ENCODE measurements at regions not wholly inside any gene's neighbourhood (a gene's known extent, or its start where the extent isn't known, plus 50 kb on each side); places are given as distances from the start of the nearest gene placed in this dataset.

- Histone ChIP-seq H3K27ac (ENCODE audit: low read depth in 1 of 2, low read length in 2 of 2) (no peak overlapping the region), H3K4me1 (ENCODE audit: insufficient read depth, low read length) (no peaks in the 10 kb centered on the region), H3K27me3 (ENCODE audit: control insufficient read depth in 1 of 2, insufficient read depth in 2 of 2, low read length in 2 of 2) (no peaks in the 10 kb centered on the region), H3K4me3 (ENCODE audit: low read length) (no peak overlapping the region), H3K36me3 (ENCODE audit: insufficient read depth, low read length) (no peaks in the 10 kb centered on the region), H3K9me3 (ENCODE audit: control insufficient read depth in 1 of 2, insufficient read depth in 1 of 2, low read length in 2 of 2) (peaks cover 0 to 3% of the 10 kb centered on the region in 2 experiments)
- intact Hi-C loops (cut with DNase I, micrococcal nuclease) = no loop called here
- no peak for ATAC-seq (ENCODE audit: poor library complexity)
- DNase-seq = no peak
- ChIA-PET POLR2A (no interaction called here), CTCF (no interaction called here)
- Mint-ChIP-seq H3K4me1 (ENCODE audit: low read depth) (no peaks in the 10 kb centered on the region), H3K27ac (no peak overlapping the region), H3K27me3 (no peaks in the 10 kb centered on the region), H3K36me3 (ENCODE audit: low read depth) (no peaks in the 10 kb centered on the region), H3K4me3 (no peak overlapping the region), H3K9me3 (peaks cover 28% of the 10 kb centered on the region)
- no peak for TF ChIP-seq CTCF (IDR thresholded peaks at IDR 0.05)
Measured at GRCh38 chr16:64292953-64293352, 828.9 kb downstream of the CDH11 start.

- no peak overlapping the region for H3K27ac ChIP-seq (ENCODE audit: low read depth in 1 of 2, low read length in 2 of 2)
- Mint-ChIP-seq H3K4me3 (no peak overlapping the region), H3K4me1 (ENCODE audit: low read depth) (no peaks in the 10 kb centered on the region), H3K27ac (no peak overlapping the region), H3K36me3 (ENCODE audit: low read depth) (no peaks in the 10 kb centered on the region), H3K9me3 (peaks cover 27% of the 10 kb centered on the region), H3K27me3 (no peaks in the 10 kb centered on the region)
- no peak for DNase-seq
- H3K4me1 ChIP-seq (ENCODE audit: insufficient read depth, low read length) = no peaks in the 10 kb centered on the region
- H3K36me3 ChIP-seq (ENCODE audit: insufficient read depth, low read length) = no peaks in the 10 kb centered on the region
- ChIA-PET POLR2A (no interaction called here), CTCF (no interaction called here)
- H3K4me3 ChIP-seq (ENCODE audit: low read length) = no peak overlapping the region
- no peak for ATAC-seq (ENCODE audit: poor library complexity)
- intact Hi-C loops (cut with DNase I, micrococcal nuclease) = no loop called here
- TF ChIP-seq CTCF (IDR thresholded peaks at IDR 0.05) = no peak
- peaks cover 0 to 5% of the 10 kb centered on the region in 2 experiments for H3K9me3 ChIP-seq (ENCODE audit: control insufficient read depth in 1 of 2, insufficient read depth in 1 of 2, low read length in 2 of 2)
- no peaks in the 10 kb centered on the region for H3K27me3 ChIP-seq (ENCODE audit: control insufficient read depth in 1 of 2, insufficient read depth in 2 of 2, low read length in 2 of 2)
Measured at GRCh38 chr16:64292161-64292560, 829.7 kb downstream of the CDH11 start.

- H3K27me3 ChIP-seq (ENCODE audit: control insufficient read depth in 1 of 2, insufficient read depth in 2 of 2, low read length in 2 of 2) = no peaks in the 10 kb centered on the region
- H3K4me3 Mint-ChIP-seq = no peak overlapping the region
- H3K9me3 ChIP-seq (ENCODE audit: control insufficient read depth in 1 of 2, insufficient read depth in 1 of 2, low read length in 2 of 2) = peaks cover 6 to 19% of the 10 kb centered on the region in 2 experiments
- H3K4me3 ChIP-seq (ENCODE audit: low read length) = no peak overlapping the region
- no peak overlapping the region for H3K27ac ChIP-seq (ENCODE audit: low read depth in 1 of 2, low read length in 2 of 2)
- peaks cover 25% of the 10 kb centered on the region for H3K9me3 Mint-ChIP-seq
- H3K4me1 ChIP-seq (ENCODE audit: insufficient read depth, low read length) = no peaks in the 10 kb centered on the region
- H3K4me1 Mint-ChIP-seq (ENCODE audit: low read depth) = no peaks in the 10 kb centered on the region
- no peak for DNase-seq
- H3K36me3 Mint-ChIP-seq (ENCODE audit: low read depth) = no peaks in the 10 kb centered on the region
- CTCF ChIA-PET = interaction anchor here (0.7 kb wide), 1 partner anchor 21 kb away, joined by 3 read pairs; no protein-coding TSS in a partner anchor
- intact Hi-C loops (cut with DNase I, micrococcal nuclease) = no loop called here
- POLR2A ChIA-PET = no interaction called here
- H3K27me3 Mint-ChIP-seq = no peaks in the 10 kb centered on the region
- no peak for TF ChIP-seq CTCF (IDR thresholded peaks at IDR 0.05)
- H3K27ac Mint-ChIP-seq = no peak overlapping the region
- no peak for ATAC-seq (ENCODE audit: poor library complexity)
- no peaks in the 10 kb centered on the region for H3K36me3 ChIP-seq (ENCODE audit: insufficient read depth, low read length)
Measured at GRCh38 chr16:64290461-64290860, 831.4 kb downstream of the CDH11 start.

Measured in CD4-positive, alpha-beta T cell (primary cell).